KBM-7 (cell line): ENCODE measurements at regions not wholly inside any gene's neighbourhood (a gene's known extent, or its start where the extent isn't known, plus 50 kb on each side); places are given as distances from the start of the nearest gene placed in this dataset.
"Not testable (repeated sequence)": the region's sequence is repeated elsewhere in the genome, so short reads cannot be mapped to it uniquely, and the experiment has no call there.

Experiments used
- DNase-seq: peaks from one replicate; pipeline ENCODE4 v3.0.0-alpha.2; 2015
- in situ Hi-C: fragments of 300-500 bp; cut with MboI; formaldehyde crosslinking; loops from 2 replicates; pipeline ENCODE4 v1.14.3; 2020; ENCODE audit warnings: low sequenced_read_pairs, low pct_unique_long_range_greater_than_20kb, mixed read lengths

- in situ Hi-C loops, result no loop called here
- DNase-seq, result no peak
Measured at GRCh38 chr7:145216866-145217265, 381.0 kb upstream of the TPK1 start.

DNA sequence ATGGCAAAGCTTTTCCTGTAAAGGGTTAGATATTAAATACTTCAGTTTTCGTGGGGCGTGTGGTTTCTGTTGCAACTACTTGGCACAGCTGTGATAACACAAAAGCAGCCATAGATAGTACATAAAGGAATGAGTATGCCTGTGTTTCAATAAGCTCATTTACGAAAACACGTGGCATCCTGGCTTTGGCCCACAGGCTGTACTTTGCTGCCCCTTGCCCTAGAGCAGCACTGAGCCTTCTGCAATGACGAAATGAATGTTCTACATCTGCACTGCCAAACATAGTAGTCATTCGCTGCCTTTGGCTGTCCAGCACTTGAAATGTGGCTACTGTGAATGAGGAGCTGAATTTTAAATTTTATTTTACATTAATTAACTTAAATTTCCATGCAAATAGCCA lies 376.2 kb upstream of the TPK1 start:
- in situ Hi-C loops, result no loop called here
- DNase-seq, result no peak

GRCh38 chr7:145211211-145211610 lies 375.4 kb upstream of the TPK1 start:
- in situ Hi-C loops, result no loop called here
- DNase-seq, result no peak

DNA sequence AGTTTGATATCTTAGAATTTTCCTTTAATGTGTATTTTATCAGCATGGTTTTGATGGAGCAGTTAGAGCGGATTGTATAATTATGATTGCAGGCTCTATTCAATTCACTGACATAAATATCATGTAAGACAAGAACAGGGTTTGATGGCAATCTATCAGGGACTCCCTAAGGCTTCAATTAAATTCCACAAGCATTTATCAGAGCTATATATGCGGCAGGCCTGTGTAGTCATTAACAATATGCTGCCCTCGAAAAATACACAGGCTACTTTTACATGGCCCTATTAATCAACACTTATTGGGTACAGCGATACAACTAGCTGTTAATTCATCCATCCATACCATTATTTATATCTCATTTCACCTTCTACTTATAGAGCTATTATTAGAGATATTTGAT lies 358.1 kb upstream of the TPK1 start:
- in situ Hi-C loops, result no loop called here
- DNase-seq, result no peak

DNA sequence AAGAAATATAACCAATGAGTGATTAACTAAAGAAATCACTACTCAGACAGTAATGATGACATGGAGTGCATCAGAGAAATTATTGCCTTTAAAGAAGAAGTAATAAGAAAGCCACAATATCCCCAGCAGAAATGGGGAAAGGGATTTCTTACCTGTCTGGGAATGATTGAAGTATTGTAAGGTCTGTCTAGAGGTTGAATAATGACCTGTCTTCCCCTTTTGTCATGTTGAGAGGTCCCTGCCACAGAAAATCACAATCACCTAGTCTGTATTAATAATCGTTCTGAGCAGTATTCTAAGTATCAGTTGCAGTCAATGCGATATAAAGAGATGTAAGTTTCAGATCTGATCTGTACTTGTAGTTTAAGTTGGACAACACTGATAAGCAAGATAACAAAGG lies 349.1 kb upstream of the TPK1 start:
- in situ Hi-C loops, result no loop called here
- DNase-seq, result no peak

GRCh38 chr7:145183069-145183468 lies 347.2 kb upstream of the TPK1 start:
- no peak for DNase-seq
- in situ Hi-C loops, result no loop called here

DNA sequence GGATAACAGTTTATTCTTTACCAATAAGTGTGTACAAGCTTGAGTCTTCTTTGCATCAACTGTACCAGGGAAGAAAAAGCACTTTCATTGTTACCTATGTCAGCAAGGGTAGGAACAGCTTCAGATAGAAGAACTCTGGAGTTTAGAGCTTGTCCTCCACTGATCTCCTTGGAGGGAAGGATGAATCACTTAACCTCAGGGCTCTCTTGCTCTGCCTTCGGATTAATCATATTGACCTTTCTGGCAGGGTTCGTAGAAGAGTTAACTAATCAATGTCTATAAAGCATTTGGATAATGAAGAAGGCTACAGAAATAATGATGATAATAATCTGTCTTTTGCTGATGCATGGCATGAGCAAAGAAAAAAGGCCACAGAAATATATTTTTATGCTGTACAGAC lies 339.5 kb upstream of the TPK1 start:
- in situ Hi-C loops, result no loop called here
- DNase-seq, result no peak

DNA sequence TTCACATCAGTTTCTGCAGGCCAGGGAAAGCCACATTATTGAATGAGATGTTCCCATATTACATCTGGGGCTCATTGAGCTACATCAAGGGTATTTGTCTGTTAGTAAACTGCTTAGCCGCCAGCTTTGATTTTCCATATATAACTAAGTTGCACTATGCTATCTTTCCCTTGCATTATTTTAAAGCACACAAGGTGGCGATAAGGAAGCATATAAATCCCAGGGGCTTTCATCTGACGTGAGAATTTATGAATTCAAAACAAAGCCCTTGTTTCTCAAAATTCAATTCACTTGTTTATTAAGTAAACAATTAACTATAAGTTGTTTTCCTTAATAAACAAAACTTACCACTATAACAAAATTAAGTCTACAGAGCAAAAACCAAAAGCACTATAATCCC lies 334.1 kb upstream of the TPK1 start:
- in situ Hi-C loops, result no loop called here
- no peak for DNase-seq

DNA sequence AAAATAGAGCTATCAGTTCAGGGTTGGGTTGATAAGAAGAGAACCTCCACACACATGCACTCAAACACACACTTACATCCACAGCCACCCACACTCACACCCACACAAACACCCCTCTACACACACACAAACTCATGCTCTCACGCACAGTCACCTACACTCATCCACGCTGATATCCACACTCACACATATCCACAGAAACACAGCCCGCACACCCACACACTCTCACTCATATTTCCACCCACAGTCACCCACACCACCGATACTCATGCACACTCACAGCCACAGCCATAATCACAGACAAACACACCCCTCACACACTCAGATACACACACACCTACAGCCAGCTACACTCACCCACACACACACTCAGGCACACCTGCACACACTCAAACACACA lies 333.0 kb upstream of the TPK1 start:
- in situ Hi-C loops, result no loop called here
- no peak for DNase-seq

DNA sequence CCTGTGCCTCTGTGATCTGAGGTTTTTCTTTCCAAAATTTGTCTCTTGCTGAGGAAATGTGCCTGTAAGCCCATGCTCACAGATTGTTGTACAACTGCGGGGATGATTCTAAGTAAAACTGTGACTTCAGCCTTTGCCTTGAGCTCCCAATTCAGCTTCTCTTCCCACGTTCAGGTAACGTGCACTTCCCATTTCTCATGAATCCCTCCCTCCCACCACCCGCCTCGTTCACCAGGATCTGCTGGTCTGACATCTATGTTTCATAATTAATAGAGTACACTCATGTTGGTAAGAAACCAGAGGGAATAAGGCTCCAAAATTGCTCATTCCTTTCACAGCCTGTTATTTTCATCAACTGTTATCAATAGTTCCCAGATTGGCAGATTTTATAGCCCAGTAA lies 332.6 kb upstream of the TPK1 start:
- in situ Hi-C loops, result no loop called here
- no peak for DNase-seq

GRCh38 chr7:145156834-145157233 lies 321.0 kb upstream of the TPK1 start:
- in situ Hi-C loops, result no loop called here
- no peak for DNase-seq

DNA sequence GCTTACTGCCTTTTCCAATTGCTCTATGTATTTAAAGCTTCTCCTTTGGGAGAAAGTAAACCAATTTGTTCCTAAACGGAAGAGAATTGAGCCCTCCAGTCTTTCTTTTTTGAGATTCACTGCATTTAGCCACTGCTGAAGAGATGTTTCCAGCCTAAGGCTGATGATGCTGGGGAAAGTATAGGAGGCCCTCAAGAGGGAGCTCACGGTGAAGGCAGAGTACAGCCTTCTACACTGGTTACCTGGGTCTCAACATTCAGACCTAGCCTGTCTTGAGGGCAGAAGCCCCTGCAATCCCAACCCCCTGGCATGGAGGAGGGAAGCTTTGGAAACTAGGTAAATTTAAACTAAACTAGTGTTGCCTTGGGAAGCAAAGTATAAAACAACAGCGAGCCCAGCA lies 316.7 kb upstream of the TPK1 start:
- no peak for DNase-seq

DNA sequence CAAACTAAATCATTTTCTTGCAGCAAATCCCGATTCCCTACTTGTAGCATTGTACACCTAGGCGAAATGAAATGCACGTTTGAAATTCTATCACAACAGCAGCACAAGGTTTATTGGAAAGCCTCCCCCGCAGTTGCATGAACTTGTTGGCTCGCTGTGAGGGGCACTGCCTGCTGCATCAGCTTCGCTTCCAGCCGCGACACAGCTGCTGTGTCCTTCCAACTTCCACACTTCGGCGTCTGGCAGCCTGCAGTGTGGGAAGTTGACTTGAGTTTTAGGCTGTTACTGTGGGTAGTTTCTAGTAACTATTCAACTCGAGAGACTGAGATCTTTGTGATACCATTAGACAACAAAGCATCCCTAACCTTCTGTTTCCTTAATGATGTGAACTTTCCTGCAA lies 315.8 kb upstream of the TPK1 start:
- in situ Hi-C loops, result no loop called here
- no peak for DNase-seq

More for the DNA sequence above, 316.7 kb upstream of the TPK1 start:
- in situ Hi-C loops, result no loop called here

DNA sequence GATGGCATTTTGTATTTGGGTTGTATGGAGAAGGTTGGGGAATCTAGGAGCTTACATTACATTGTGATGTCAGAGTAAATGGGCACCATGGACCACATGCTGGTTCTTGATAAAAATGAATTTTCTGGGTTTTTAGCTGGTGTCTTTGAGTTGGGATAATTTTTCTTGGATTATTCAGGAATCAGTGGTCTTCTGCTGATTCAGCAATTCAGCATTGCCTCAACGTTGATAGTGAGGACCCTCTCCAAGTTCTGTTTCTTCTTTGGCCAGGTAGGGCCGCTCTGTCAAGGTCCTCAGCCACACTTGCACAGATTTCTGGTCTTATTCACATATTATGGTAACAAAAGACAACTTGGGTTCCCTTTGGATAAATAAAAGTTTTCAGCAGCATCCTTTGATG lies 312.0 kb upstream of the TPK1 start:
- in situ Hi-C loops, result no loop called here
- no peak for DNase-seq

DNA sequence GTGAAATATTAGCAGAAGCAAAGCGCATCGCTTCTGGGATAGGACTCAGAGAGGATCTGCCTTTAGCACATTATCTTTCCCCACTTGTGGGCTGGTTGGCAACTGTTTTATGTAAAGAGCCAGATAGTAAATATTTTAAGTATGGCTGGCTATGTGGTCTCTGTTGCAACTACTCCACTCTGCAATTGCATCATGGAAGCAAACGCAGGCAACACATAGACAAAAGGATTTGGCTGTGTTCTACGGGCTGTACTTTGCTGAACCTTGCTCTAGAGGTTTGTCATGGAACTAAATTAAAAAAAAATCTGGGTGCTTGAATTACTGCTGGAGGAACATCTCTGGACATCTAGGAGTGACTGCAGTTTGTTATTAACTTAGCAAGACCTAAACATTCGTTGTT lies 307.8 kb upstream of the TPK1 start:
- DNase-seq, result no peak

GRCh38 chr7:145134377-145134776 lies 298.5 kb upstream of the TPK1 start:
- in situ Hi-C loops, result no loop called here

More for the DNA sequence above, 307.8 kb upstream of the TPK1 start:
- in situ Hi-C loops, result no loop called here

DNA sequence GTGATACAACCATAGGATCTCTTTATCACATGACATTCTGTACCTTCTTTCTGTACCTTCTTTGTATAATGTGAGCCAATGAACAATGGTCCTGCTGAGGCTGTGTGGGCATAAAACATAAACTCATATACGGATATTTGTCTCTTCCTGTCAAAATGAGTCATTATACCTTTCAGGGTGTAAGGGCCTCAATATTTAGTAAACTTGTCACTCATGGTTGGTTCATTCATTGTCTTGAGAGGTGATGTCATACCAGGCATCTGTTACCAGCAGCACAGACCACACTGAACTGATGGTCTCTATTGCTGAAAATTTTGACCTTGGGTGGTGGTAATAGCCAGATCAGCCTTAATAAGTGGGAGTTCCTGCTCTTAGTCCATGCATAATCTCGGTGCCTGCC lies 287.6 kb upstream of the TPK1 start:
- no peak for DNase-seq
- in situ Hi-C loops, result no loop called here

More at GRCh38 chr7:145134377-145134776, 298.5 kb upstream of the TPK1 start:
- DNase-seq, result no peak

DNA sequence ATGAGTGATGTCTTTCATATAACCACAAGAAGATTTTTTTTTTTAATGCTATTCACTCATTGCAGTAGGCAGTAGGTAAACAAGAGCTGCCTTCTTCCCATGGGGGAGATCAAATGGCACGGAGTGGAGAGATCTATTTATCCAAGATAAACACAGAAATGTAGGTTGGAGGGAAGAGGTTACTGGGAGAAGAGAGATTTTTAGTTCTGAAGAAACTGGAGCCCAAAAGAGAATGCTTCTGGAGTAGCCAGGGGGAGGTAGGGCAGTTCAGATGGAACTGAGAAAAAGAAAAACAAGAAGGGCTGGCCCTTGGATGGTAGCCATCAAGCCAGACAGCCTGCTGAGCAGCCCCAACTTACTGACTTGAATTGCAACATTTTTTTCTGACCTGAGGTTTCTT lies 270.1 kb upstream of the TPK1 start:
- in situ Hi-C loops, result no loop called here
- no peak for DNase-seq

DNA sequence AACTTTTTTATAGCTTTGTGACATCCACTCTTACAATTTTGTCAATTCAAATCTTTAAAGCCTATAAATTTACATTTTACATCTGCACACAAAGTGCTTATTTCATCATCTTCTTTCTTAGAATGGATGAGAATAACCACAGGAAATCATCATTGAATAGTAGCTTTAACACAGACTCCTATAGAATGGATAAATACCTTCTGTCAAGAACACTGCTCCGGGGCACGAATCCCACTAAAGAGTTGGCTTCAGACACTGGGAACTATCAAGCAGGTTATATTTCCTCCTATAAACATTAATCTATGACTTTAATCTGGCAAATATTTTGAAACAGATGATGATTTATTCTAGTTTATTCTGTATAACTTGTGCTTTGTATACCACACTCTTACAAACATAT lies 269.7 kb upstream of the TPK1 start:
- DNase-seq, result no peak
- in situ Hi-C loops, result no loop called here

DNA sequence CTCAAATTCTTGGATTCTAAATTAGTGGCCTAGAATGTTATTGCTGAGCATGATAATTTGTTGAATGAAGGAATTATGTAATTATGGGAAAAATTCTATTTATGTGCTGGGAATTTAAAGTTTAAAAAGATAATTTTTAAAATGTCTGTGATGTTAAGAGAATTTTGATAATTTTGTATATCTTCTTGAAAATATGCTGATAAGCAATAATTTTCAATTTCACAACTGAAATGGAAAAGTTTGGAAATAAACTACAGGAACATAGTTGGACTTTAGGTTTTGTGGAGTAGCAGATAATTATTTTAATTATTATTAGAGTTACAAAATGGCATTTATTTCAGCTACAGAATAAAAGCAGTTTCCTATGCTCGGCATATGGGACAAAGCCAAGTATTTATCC lies 268.5 kb upstream of the TPK1 start:
- in situ Hi-C loops, result no loop called here
- no peak for DNase-seq

GRCh38 chr7:145102199-145102598 lies 266.3 kb upstream of the TPK1 start:
- in situ Hi-C loops, DNase-seq: not testable (repeated sequence)

GRCh38 chr7:145092766-145093165 lies 256.9 kb upstream of the TPK1 start:
- DNase-seq, result no peak
- in situ Hi-C loops, result no loop called here
